ENCODE measurements at regions not wholly inside any gene's neighbourhood (a gene's known extent, or its start where the extent isn't known, plus 50 kb on each side); places are given as distances from the start of the nearest gene placed in this dataset.

DNA sequence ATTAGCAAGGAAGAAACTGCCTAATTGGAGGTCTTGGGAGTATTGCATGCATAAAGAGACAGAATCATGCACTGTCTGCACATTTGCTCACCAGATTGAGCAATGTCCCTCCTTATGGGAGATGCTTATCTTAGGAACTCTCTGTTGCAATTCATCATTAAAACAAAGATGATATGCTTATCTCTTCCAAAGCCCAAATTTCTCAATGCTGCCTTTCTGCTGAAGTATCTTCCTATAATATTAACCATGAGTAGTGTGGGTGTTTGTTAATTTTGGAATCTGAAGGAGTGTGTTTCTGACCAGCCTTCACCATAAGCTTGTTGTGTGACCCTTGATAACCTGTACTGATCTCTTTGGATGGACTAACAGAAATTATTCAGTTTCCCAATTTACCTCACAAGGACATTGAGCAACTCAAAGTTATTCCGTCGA is 1257.6 kb upstream of the FLRT2 start:
- Histone ChIP-seq H3K27ac (ENCODE audit: insufficient read depth, low read depth, low read length) (no peak overlapping the region), H3K9ac (replicated peaks; ENCODE audit: extremely low read depth, insufficient read depth, low read length) (no peak overlapping the region), H4K20me1 (replicated peaks; ENCODE audit: control insufficient read depth, extremely low read depth, insufficient read depth, low read length) (no peaks in the 10 kb centered on the region), H3K4me1 (ENCODE audit: control insufficient read depth, extremely low read depth, insufficient read depth, low read length) (peaks cover 6% of the 10 kb centered on the region), H3K9me1 (replicated peaks; ENCODE audit: control insufficient read depth, extremely low read depth, insufficient read depth, low read length) (no peaks in the 10 kb centered on the region), H3K36me3 (ENCODE audit: control insufficient read depth in 2 of 2, extremely low read depth in 1 of 2, insufficient read depth in 2 of 2, low read length in 2 of 2) (no peaks in the 10 kb centered on the region), H3K4me2 (ENCODE audit: insufficient read depth, low read length) (no peak overlapping the region), H3K79me2 (ENCODE audit: control insufficient read depth, insufficient read depth, low read length) (no peaks in the 10 kb centered on the region), H3K4me3 (replicated peaks in 1 of 3; ENCODE audit: insufficient read depth in 1 of 3, low read depth in 1 of 3, low read length in 3 of 3) (no peak overlapping the region), H3K27me3 (ENCODE audit: control insufficient read depth in 2 of 2, insufficient read depth in 2 of 2, low read length in 2 of 2) (no peaks in the 10 kb centered on the region), H3K9me3 (replicated peaks; ENCODE audit: control insufficient read depth, insufficient read depth, low read length) (no peaks in the 10 kb centered on the region), H2AFZ (ENCODE audit: low read depth, low read length) (no peak overlapping the region)
- POLR2A ChIA-PET: no interaction called here
- TF ChIP-seq, protein P1, sequence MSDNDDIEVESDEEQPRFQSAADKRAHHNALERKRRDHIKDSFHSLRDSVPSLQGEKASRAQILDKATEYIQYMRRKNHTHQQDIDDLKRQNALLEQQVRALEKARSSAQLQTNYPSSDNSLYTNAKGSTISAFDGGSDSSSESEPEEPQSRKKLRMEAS (IDR thresholded peaks at IDR 0.05; ENCODE audit: insufficient read depth, insufficient read length): no peak
- TF ChIP-seq FOS (IDR thresholded peaks at IDR 0.05; ENCODE audit: borderline replicate concordance, insufficient read depth, low read length) (no peak), POLR2A (IDR thresholded peaks at IDR 0.05; ENCODE audit: low read depth, low read length) (no peak), GATA2 (IDR thresholded peaks at IDR 0.05; ENCODE audit: insufficient read depth, insufficient read length, low read depth, low read length) (no peak), EZH2 (IDR thresholded peaks at IDR 0.05; ENCODE audit: borderline replicate concordance, low read depth, low read length, severe bottlenecking) (no peak), POLR2AphosphoS5 (IDR thresholded peaks at IDR 0.05; ENCODE audit: insufficient read depth, low read depth, low read length) (no peak), JUN (IDR thresholded peaks at IDR 0.05; ENCODE audit: borderline replicate concordance, insufficient read depth, insufficient read length, low read depth) (no peak), MYC (IDR thresholded peaks at IDR 0.05; ENCODE audit: low read depth, low read length) (no peak)
- TF ChIP-seq, protein P2, sequence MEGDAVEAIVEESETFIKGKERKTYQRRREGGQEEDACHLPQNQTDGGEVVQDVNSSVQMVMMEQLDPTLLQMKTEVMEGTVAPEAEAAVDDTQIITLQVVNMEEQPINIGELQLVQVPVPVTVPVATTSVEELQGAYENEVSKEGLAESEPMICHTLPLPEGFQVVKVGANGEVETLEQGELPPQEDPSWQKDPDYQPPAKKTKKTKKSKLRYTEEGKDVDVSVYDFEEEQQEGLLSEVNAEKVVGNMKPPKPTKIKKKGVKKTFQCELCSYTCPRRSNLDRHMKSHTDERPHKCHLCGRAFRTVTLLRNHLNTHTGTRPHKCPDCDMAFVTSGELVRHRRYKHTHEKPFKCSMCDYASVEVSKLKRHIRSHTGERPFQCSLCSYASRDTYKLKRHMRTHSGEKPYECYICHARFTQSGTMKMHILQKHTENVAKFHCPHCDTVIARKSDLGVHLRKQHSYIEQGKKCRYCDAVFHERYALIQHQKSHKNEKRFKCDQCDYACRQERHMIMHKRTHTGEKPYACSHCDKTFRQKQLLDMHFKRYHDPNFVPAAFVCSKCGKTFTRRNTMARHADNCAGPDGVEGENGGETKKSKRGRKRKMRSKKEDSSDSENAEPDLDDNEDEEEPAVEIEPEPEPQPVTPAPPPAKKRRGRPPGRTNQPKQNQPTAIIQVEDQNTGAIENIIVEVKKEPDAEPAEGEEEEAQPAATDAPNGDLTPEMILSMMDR (IDR thresholded peaks at IDR 0.05; ENCODE audit: extremely low read depth in 1 of 2, insufficient read depth in 1 of 2, low read depth in 1 of 2, low read length in 2 of 2): no peak
- dilution Hi-C loops (cut with MboI; ENCODE audit: extremely low pct_ligation_motif_present, low sequenced_read_pairs): no loop called here
- CTCF ChIA-PET: interaction anchor here (1.1 kb wide), 1 partner anchor 222 kb away, joined by 4 read pairs; no protein-coding TSS in a partner anchor
- FAIRE-seq (no peak), DNase-seq (ENCODE audit: low read depth, low spot score) (no peak)
- intact Hi-C loops (cut with micrococcal nuclease): no loop called here
- BruUV-seq (replicated peaks): no TSS peak
